H1 (cell line): ENCODE measurements at regions not wholly inside any gene's neighbourhood (a gene's known extent, or its start where the extent isn't known, plus 50 kb on each side); places are given as distances from the start of the nearest gene placed in this dataset.

Source experiments
- CTCF ChIA-PET: fragments of 300-600 bp; sonication (Branson Sonifier 250); formaldehyde crosslinking; loops from one replicate; lab custom pipeline; 2021; ENCODE audit not compliant: partially characterized antibody; lab: Charles Lee
- POLR2A ChIA-PET: fragments of 300-600 bp; sonication (Branson Sonifier 250); formaldehyde crosslinking; loops from one replicate; lab custom pipeline; 2021; ENCODE audit warnings: inconsistent platforms; ENCODE audit not compliant: partially characterized antibody; lab: Charles Lee
- DNase-seq, 2 experiments: peaks; one replicate each; pipeline versions ENCODE4 v3.0.0 to v3.0.0-alpha.2; 2010 to 2022; ENCODE audit warnings: low spot score in 2 of 2, low read depth in 1 of 2, mixed read lengths in 1 of 2
- FAIRE-seq: peaks from 2 replicates; lab custom pipeline; 2011; peaks lifted over from hg19 to GRCh38; lab: Jason Lieb, UNC
- H2AFZ ChIP-seq: 2 replicates; pipeline ENCODE4 v1.8.1; 2012; ENCODE audit warnings: low read length, inconsistent platforms
- H2AK5ac ChIP-seq: 2 replicates; pipeline ENCODE4 v1.6.1; 2013; ENCODE audit warnings: low read depth, low read length
- H2BK120ac ChIP-seq: replicated peaks from 2 replicates; pipeline ENCODE3; 2013; ENCODE audit warnings: low read depth, low read length, inconsistent platforms
- H2BK12ac ChIP-seq: 2 replicates; pipeline ENCODE4 v1.6.1; 2013; ENCODE audit warnings: low read depth, low read length
- H2BK15ac ChIP-seq: 2 replicates; pipeline ENCODE4 v1.6.1; 2013; ENCODE audit warnings: low read length
- H2BK20ac ChIP-seq: 2 replicates; pipeline ENCODE4 v1.6.1; 2013; ENCODE audit warnings: low read length
- H2BK5ac ChIP-seq: 2 replicates; pipeline ENCODE4 v1.6.1; 2013; ENCODE audit warnings: low read depth, low read length
- H3K14ac ChIP-seq: 2 replicates; pipeline ENCODE4 v1.6.1; 2013; ENCODE audit warnings: inconsistent platforms; ENCODE audit not compliant: insufficient read length
- H3K18ac ChIP-seq: 2 replicates; pipeline ENCODE4 v1.6.1; 2013; ENCODE audit warnings: low read length; ENCODE audit errors: extremely low read depth
- H3K23ac ChIP-seq: 2 replicates; pipeline ENCODE4 v1.6.1; 2013; ENCODE audit warnings: inconsistent platforms; ENCODE audit not compliant: insufficient read length
- H3K23me2 ChIP-seq: 2 replicates; pipeline ENCODE4 v1.6.1; 2013; ENCODE audit warnings: low read depth, low read length
- H3K27ac ChIP-seq: 2 replicates; pipeline ENCODE4 v1.6.1; 2011; ENCODE audit warnings: low read depth, low read length, inconsistent platforms
- H3K27me3 ChIP-seq, 4 experiments: replicated peaks in 1 of 4; 1 replicate in 1 of 4; 2 replicates in 3 of 4; pipeline versions ENCODE4 v1.6.1 to v1.8.1; 2011 to 2013; ENCODE audit warnings: low read length in 3 of 4, mild to moderate bottlenecking in 3 of 4, inconsistent platforms in 2 of 4, mixed read lengths in 2 of 4, moderate library complexity in 1 of 4; ENCODE audit not compliant: control insufficient read depth in 3 of 4, insufficient read depth in 3 of 4; ENCODE audit errors: extremely low read depth in 1 of 4
- H3K36me3 ChIP-seq, 4 experiments: 2 replicates each; pipeline versions ENCODE4 v1.6.1 to v1.8.1; 2011 to 2013; ENCODE audit warnings: mild to moderate bottlenecking in 4 of 4, low read length in 3 of 4, moderate library complexity in 2 of 4, control low read depth in 1 of 4, inconsistent platforms in 1 of 4; ENCODE audit not compliant: insufficient read depth in 4 of 4, control insufficient read depth in 2 of 4
- H3K4ac ChIP-seq: replicated peaks from 2 replicates; pipeline ENCODE3; 2013; ENCODE audit warnings: low read length, low read depth, mixed read lengths, inconsistent platforms; ENCODE audit not compliant: insufficient read length
- H3K4me1 ChIP-seq, 4 experiments: replicated peaks in 1 of 4; 1 replicate in 1 of 4; 2 replicates in 3 of 4; pipeline versions ENCODE4 v1.6.1 to v1.8.1; 2011 to 2013; ENCODE audit warnings: low read length in 3 of 4, inconsistent platforms in 2 of 4, mixed read lengths in 1 of 4; ENCODE audit not compliant: insufficient read depth in 4 of 4, control insufficient read depth in 3 of 4
- H3K4me2 ChIP-seq, 2 experiments: 2 replicates each; pipeline versions ENCODE4 v1.6.1 to v1.8.1; 2011 to 2013; ENCODE audit warnings: low read depth in 2 of 2, low read length in 2 of 2, control low read depth in 1 of 2, inconsistent platforms in 1 of 2, mild to moderate bottlenecking in 1 of 2; ENCODE audit not compliant: insufficient read depth in 1 of 2
- H3K4me3 ChIP-seq, 4 experiments: fragments of 200-600, 300-600 bp in 1 of 4; sonication (generic), shearing (Covaris generic), sonication (Bioruptor Twin) in 1 of 4; 2 replicates each; pipeline versions ENCODE4 v1.5.1 to v1.8.1; 2011 to 2016; ENCODE audit warnings: low read length in 4 of 4, low read depth in 3 of 4, control low read depth in 2 of 4, inconsistent platforms in 2 of 4, mild to moderate bottlenecking in 2 of 4, mixed read lengths in 1 of 4, moderate library complexity in 1 of 4; ENCODE audit not compliant: insufficient read depth in 2 of 4; ENCODE audit errors: extremely low read depth in 1 of 4
- H3K56ac ChIP-seq: replicated peaks from 2 replicates; pipeline ENCODE3; 2013; ENCODE audit warnings: low read depth, mild to moderate bottlenecking, mixed read lengths, low read length, inconsistent platforms; ENCODE audit not compliant: insufficient read length
- H3K79me1 ChIP-seq: 2 replicates; pipeline ENCODE4 v1.6.1; 2013; ENCODE audit warnings: low read depth, low read length, control low read depth
- H3K79me2 ChIP-seq, 2 experiments: 2 replicates each; pipeline versions ENCODE4 v1.6.1 to v1.8.1; 2012 to 2013; ENCODE audit warnings: low read length in 2 of 2, mild to moderate bottlenecking in 2 of 2, inconsistent platforms in 1 of 2; ENCODE audit not compliant: insufficient read depth in 2 of 2, control insufficient read depth in 1 of 2
- H3K9ac ChIP-seq, 4 experiments: replicated peaks in 1 of 4; 1 replicate in 1 of 4; 2 replicates in 3 of 4; pipeline versions ENCODE4 v1.6.1 to v1.8.1; 2011 to 2013; ENCODE audit warnings: low read depth in 3 of 4, low read length in 3 of 4, control low read depth in 2 of 4, mild to moderate bottlenecking in 2 of 4, moderate library complexity in 2 of 4, inconsistent platforms in 1 of 4; ENCODE audit errors: extremely low read depth in 1 of 4
- H3K9me3 ChIP-seq, 2 experiments: 2 replicates each; pipeline versions ENCODE4 v1.6.1 to v1.8.1; 2012 to 2013; ENCODE audit warnings: mild to moderate bottlenecking in 2 of 2, moderate library complexity in 2 of 2, control low read depth in 1 of 2, inconsistent platforms in 1 of 2, low read depth in 1 of 2, low read length in 1 of 2, mixed read lengths in 1 of 2; ENCODE audit not compliant: insufficient read depth in 2 of 2
- H4K20me1 ChIP-seq, 2 experiments: replicated peaks in 1 of 2; 2 replicates each; pipeline versions ENCODE3 to v1.8.1; 2011 to 2013; ENCODE audit warnings: inconsistent platforms in 2 of 2, low read length in 2 of 2, mild to moderate bottlenecking in 1 of 2; ENCODE audit not compliant: insufficient read depth in 2 of 2, control insufficient read depth in 1 of 2
- H4K5ac ChIP-seq: 2 replicates; pipeline ENCODE4 v1.6.1; 2013; ENCODE audit warnings: low read length, low read depth, mixed read lengths, inconsistent platforms; ENCODE audit not compliant: insufficient read length
- H4K8ac ChIP-seq: 2 replicates; pipeline ENCODE4 v1.8.0; 2013; ENCODE audit warnings: mild to moderate bottlenecking, moderate library complexity, low read length, inconsistent platforms; ENCODE audit not compliant: insufficient read depth; ENCODE audit errors: extremely low read depth
- H4K91ac ChIP-seq: replicated peaks from 2 replicates; pipeline ENCODE3; 2013; ENCODE audit warnings: low read length, mixed read lengths, inconsistent platforms; ENCODE audit not compliant: insufficient read length
- ASH2L ChIP-seq: fragments of 200-600, 300-600 bp; sonication (generic); IDR thresholded peaks from one replicate; pipeline ENCODE4 v1.7.1; 2017; ENCODE audit warnings: low read length
- BACH1 ChIP-seq: IDR thresholded peaks from 2 replicates; pipeline ENCODE4 v1.6.1; 2012; ENCODE audit warnings: low read length, improper control_type of control experiment
- BCL11A ChIP-seq, 2 experiments: IDR thresholded peaks; one replicate each; pipeline ENCODE4 v1.6.1; 2011; ENCODE audit warnings: low read depth in 2 of 2, low read length in 2 of 2, mild to moderate bottlenecking in 2 of 2
- CEBPB ChIP-seq: IDR thresholded peaks from 2 replicates; pipeline ENCODE4 v1.6.1; 2012; ENCODE audit warnings: low read depth, low read length
- EGR1 ChIP-seq: IDR thresholded peaks from 2 replicates; pipeline ENCODE4 v1.6.1; 2011; ENCODE audit warnings: low read depth, low read length, borderline replicate concordance
- GABPA ChIP-seq: IDR thresholded peaks from 2 replicates; pipeline ENCODE4 v1.6.1; 2011; ENCODE audit warnings: mild to moderate bottlenecking, low read length, moderate library complexity, borderline replicate concordance; ENCODE audit not compliant: insufficient read depth
- HDAC6 ChIP-seq: IDR thresholded peaks from one replicate; pipeline ENCODE4 v1.7.1; 2012; ENCODE audit warnings: low read depth, mild to moderate bottlenecking, inconsistent platforms, low read length, moderate library complexity
- TEAD4 ChIP-seq: IDR thresholded peaks from 2 replicates; pipeline ENCODE4 v1.6.1; 2012; ENCODE audit warnings: low read depth, low read length, inconsistent platforms, mixed read lengths
- WGBS, 2 experiments: shearing (Covaris generic) in 1 of 2; methylation state at CpG; one replicate each; pipeline versions ENCODE4 v1.1.6 to v1.1.7; 2013 to 2015; ENCODE audit warnings: low lambda C conversion rate in 2 of 2, mixed read lengths in 2 of 2, inconsistent platforms in 1 of 2, low coverage in 1 of 2, missing lambda C conversion rate in 1 of 2; ENCODE audit not compliant: insufficient replicate concordance in 2 of 2, insufficient coverage in 1 of 2, insufficient read length in 1 of 2; ENCODE audit errors: extremely low coverage in 1 of 2, missing lambda C conversion rate in 1 of 2; 5-methylcytosine and 5-hydroxymethylcytosine counted together
- TF ChIP-seq, protein P1 (sequence below): IDR thresholded peaks from 2 replicates; pipeline ENCODE4 v1.6.1; 2011; ENCODE audit warnings: low read depth, mild to moderate bottlenecking, low read length; ENCODE audit not compliant: insufficient read depth

GRCh38 chr16:86917471-86918365, 339.4 kb downstream of the FOXL1 start:
- Histone ChIP-seq H3K9me3 (peaks cover 7% of the 10 kb centered on the region in 2 experiments; a peak in 3 of 4 replicates), H4K91ac (no peak overlapping the region), H2AK5ac (no peak overlapping the region), H4K5ac (no peak overlapping the region), H4K8ac (0 out of 2 replicates have a peak overlapping the region, but pooled peaks have one; percentile 12), H2BK20ac (no peak overlapping the region), H3K36me3 (no peaks in the 10 kb centered on the region), H3K79me2 (no peaks in the 10 kb centered on the region), H2AFZ (no peak overlapping the region), H3K18ac (no peak overlapping the region), H4K20me1 (no peaks in the 10 kb centered on the region), H2BK5ac (no peak overlapping the region), H3K79me1 (no peaks in the 10 kb centered on the region; the same call in 1 of the 2 replicates), H3K23ac (no peak overlapping the region), H3K23me2 (no peaks in the 10 kb centered on the region), H2BK15ac (no peak overlapping the region), H3K9ac (no peak overlapping the region), H3K14ac (no peak overlapping the region), H3K4me3 (no peak overlapping the region), H3K27ac (no peak overlapping the region), H2BK12ac (no peak overlapping the region), H3K27me3 (no peaks in the 10 kb centered on the region), H3K56ac (no peak overlapping the region), H3K4ac (no peak overlapping the region), H3K4me2 (no peak overlapping the region), H2BK120ac (no peak overlapping the region), H3K4me1 (peaks cover 0 to 4% (median 2%) of the 10 kb centered on the region in 4 experiments; a peak in 3 of 7 replicates)
- WGBS, 2 experiments, result 93% methylated on average over 24 of the region's 45 CpGs; no CpG with 5 or more reads in 1 of the 2 experiments
- TF ChIP-seq TEAD4 (no peak), BACH1 (no peak), GABPA (no peak), CEBPB (no peak), BCL11A (IDR thresholded peaks at IDR 0.05; ENCODE audit: low read depth in 2 of 2, low read length in 2 of 2) (no peak), ASH2L (no peak), EGR1 (no peak), HDAC6 (no peak)
- TF ChIP-seq, protein P1, sequence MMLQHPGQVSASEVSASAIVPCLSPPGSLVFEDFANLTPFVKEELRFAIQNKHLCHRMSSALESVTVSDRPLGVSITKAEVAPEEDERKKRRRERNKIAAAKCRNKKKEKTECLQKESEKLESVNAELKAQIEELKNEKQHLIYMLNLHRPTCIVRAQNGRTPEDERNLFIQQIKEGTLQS, result no peak
- POLR2A ChIA-PET, result no interaction called here
- CTCF ChIA-PET, result no interaction called here
- DNase-seq (no peak), FAIRE-seq (no peak)
